Liver (tissue), 3 donors: ENCODE measurements at regions not wholly inside any gene's neighbourhood (a gene's known extent, or its start where the extent isn't known, plus 50 kb on each side); places are given as distances from the start of the nearest gene placed in this dataset.

Experiments
- CTCF ChIP-seq: fragments of 150-350 bp; IDR thresholded peaks from 2 replicates; pipeline ENCODE4 v1.5.1; 2017; ENCODE audit warnings: improper control_type of control experiment, low read depth, low read length; ENCODE audit not compliant: missing input control
- FOXA1 ChIP-seq: IDR thresholded peaks from 2 replicates; pipeline ENCODE4 v1.6.1; 2016; ENCODE audit warnings: antibody characterized with exemption
- RAD21 ChIP-seq, 2 donors: IDR thresholded peaks; 2 replicates each; pipeline ENCODE4 v1.6.1; 2016; ENCODE audit warnings: antibody characterized with exemption in 2 of 2, mild to moderate bottlenecking in 2 of 2
- REST ChIP-seq: IDR thresholded peaks from 2 replicates; pipeline ENCODE4 v1.6.1; 2016; ENCODE audit warnings: antibody characterized with exemption, mild to moderate bottlenecking
- YY1 ChIP-seq: IDR thresholded peaks from 2 replicates; pipeline ENCODE4 v1.6.1; 2016; ENCODE audit warnings: antibody characterized with exemption, mild to moderate bottlenecking
- ZBTB33 ChIP-seq: IDR thresholded peaks from 2 replicates; pipeline ENCODE4 v1.6.1; 2016; ENCODE audit warnings: antibody characterized with exemption
- donor health status: healthy.
- donor health status: healthy.

GRCh38 chr3:23075496-23075895, 127.6 kb upstream of the UBE2E2 start:
- TF ChIP-seq ZBTB33 (no peak), FOXA1 (no peak), CTCF (no peak), REST (no peak), RAD21 (IDR thresholded peaks at IDR 0.05) (no peak), YY1 (no peak)
